Omental fat pad (tissue), 3 donors: ENCODE measurements at regions not wholly inside any gene's neighbourhood (a gene's known extent, or its start where the extent isn't known, plus 50 kb on each side); places are given as distances from the start of the nearest gene placed in this dataset.

ENCODE experiments used
- ATAC-seq: fragments of 150-250 bp; one replicate; pipeline ENCODE4 v1.9.1; 2016; ENCODE audit warnings: mild to moderate bottlenecking, moderate library complexity; ENCODE audit not compliant: low FRiP score
- DNase-seq: peaks from one replicate; pipeline ENCODE4 v3.0.0-alpha.2; 2019; ENCODE audit warnings: low spot score
- CTCF ChIP-seq, 3 donors: fragments of 450-650 bp; IDR thresholded peaks; one replicate each; pipeline ENCODE4 v1.5.1; 2016 to 2017; ENCODE audit warnings: antibody characterized with exemption in 3 of 3, mild to moderate bottlenecking in 3 of 3, moderate library complexity in 2 of 3

- TF ChIP-seq CTCF (IDR thresholded peaks at IDR 0.05) = no peak
- ATAC-seq (no peak), DNase-seq (no peak)
Observed at GRCh38 chr5:20608567-20608966, 620.6 kb upstream of the CDH18 start.

GRCh38 chr5:20605732-20606525, 617.9 kb upstream of the CDH18 start:
- DNase-seq (no peak), ATAC-seq (peak; percentile 51)
- TF ChIP-seq CTCF (IDR thresholded peaks at IDR 0.05) = no peak

GRCh38 chr5:20604992-20605391, 617.0 kb upstream of the CDH18 start:
- DNase-seq = no peak
- no peak for ATAC-seq
- no peak for TF ChIP-seq CTCF (IDR thresholded peaks at IDR 0.05)

- TF ChIP-seq CTCF (IDR thresholded peaks at IDR 0.05) = no peak
- no peak for ATAC-seq
- DNase-seq = no peak
Observed at GRCh38 chr5:20601678-20602100, 613.7 kb upstream of the CDH18 start.

- DNase-seq (no peak), ATAC-seq (no peak)
Observed at GRCh38 chr5:20590356-20590755, 602.4 kb upstream of the CDH18 start.

GRCh38 chr5:20575571-20575970, 587.6 kb upstream of the CDH18 start:
- DNase-seq (no peak), ATAC-seq (no peak)
- TF ChIP-seq CTCF (IDR thresholded peaks at IDR 0.05) = no peak

More at GRCh38 chr5:20590356-20590755, 602.4 kb upstream of the CDH18 start:
- no peak for TF ChIP-seq CTCF (IDR thresholded peaks at IDR 0.05)

GRCh38 chr5:20574576-20574975, 586.6 kb upstream of the CDH18 start:
- no peak for DNase-seq
- no peak for TF ChIP-seq CTCF (IDR thresholded peaks at IDR 0.05)
- no peak for ATAC-seq
